Breast epithelium (tissue), 3 donors: ENCODE measurements at regions not wholly inside any gene's neighbourhood (a gene's known extent, or its start where the extent isn't known, plus 50 kb on each side); places are given as distances from the start of the nearest gene placed in this dataset.

Experiments
- POLR2AphosphoS5 ChIP-seq, 3 donors: sonication (generic); formaldehyde crosslinking; IDR thresholded peaks; one replicate each; pipeline ENCODE4 v1.6.1; 2017; ENCODE audit warnings: antibody characterized with exemption in 3 of 3
- TF ChIP-seq, protein P1 (sequence below), 3 donors: fragments of 450-650 bp; IDR thresholded peaks; one replicate each; pipeline ENCODE4 v1.5.1; 2016 to 2017; ENCODE audit warnings: antibody characterized with exemption in 3 of 3, mild to moderate bottlenecking in 3 of 3, moderate library complexity in 3 of 3

DNA sequence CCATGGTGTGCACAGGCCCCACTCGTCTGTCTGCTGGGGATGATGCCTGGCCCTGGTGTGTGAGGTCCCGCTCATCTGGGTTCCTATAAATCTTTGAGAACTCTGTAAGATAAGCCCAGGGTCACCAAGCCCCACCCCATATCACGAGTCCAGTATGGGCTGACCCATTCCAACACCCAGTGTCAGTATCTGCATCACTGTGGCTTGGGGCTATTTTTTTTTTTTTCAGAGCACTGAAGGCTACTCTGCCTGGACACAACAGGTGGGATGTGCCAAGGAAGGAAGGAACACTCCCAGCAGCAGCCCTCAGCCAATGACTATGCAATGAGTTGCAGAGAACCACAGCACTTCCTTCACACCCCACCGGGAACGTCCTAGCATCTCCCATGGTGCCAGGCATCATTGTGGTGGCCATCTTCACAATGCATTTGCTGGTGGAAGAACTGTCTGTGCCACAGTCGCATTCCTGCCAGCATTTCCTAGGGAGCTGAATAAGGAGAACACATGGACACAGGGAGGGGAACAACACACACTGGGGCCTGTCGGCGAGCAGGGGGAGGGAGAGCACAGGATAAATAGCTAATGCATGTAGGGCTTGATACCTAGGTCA lies 83.1 kb upstream of the TSHZ3 start:
- TF ChIP-seq, protein P1, sequence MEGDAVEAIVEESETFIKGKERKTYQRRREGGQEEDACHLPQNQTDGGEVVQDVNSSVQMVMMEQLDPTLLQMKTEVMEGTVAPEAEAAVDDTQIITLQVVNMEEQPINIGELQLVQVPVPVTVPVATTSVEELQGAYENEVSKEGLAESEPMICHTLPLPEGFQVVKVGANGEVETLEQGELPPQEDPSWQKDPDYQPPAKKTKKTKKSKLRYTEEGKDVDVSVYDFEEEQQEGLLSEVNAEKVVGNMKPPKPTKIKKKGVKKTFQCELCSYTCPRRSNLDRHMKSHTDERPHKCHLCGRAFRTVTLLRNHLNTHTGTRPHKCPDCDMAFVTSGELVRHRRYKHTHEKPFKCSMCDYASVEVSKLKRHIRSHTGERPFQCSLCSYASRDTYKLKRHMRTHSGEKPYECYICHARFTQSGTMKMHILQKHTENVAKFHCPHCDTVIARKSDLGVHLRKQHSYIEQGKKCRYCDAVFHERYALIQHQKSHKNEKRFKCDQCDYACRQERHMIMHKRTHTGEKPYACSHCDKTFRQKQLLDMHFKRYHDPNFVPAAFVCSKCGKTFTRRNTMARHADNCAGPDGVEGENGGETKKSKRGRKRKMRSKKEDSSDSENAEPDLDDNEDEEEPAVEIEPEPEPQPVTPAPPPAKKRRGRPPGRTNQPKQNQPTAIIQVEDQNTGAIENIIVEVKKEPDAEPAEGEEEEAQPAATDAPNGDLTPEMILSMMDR (IDR thresholded peaks at IDR 0.05), result no peak
- no peak for TF ChIP-seq POLR2AphosphoS5 (IDR thresholded peaks at IDR 0.05)
